SKM-1 treated with dmso at 0.1 percent for 144 hours (cell line): ENCODE measurements at regions not wholly inside any gene's neighbourhood (a gene's known extent, or its start where the extent isn't known, plus 50 kb on each side); places are given as distances from the start of the nearest gene placed in this dataset.

Source experiments
- DNase-seq: peaks from one replicate; lab custom pipeline; 2025; ENCODE audit not compliant: unreplicated experiment; lab: John Stamatoyannopoulos, UW

- DNase-seq: no peak
These were observed 923.5 kb downstream of the UQCRFS1 start for GRCh38 chr19:28289295-28290063.

- no peak for DNase-seq
These were observed 924.2 kb downstream of the UQCRFS1 start for GRCh38 chr19:28288572-28289264.

- no peak for DNase-seq
These were observed 927.0 kb downstream of the UQCRFS1 start for GRCh38 chr19:28285917-28286316.

GRCh38 chr19:28285078-28285477, 927.9 kb downstream of the UQCRFS1 start:
- no peak for DNase-seq

GRCh38 chr19:28284389-28284788, 928.6 kb downstream of the UQCRFS1 start:
- no peak for DNase-seq

- DNase-seq: no peak
These were observed 929.4 kb downstream of the UQCRFS1 start for GRCh38 chr19:28283592-28283991.

GRCh38 chr19:28281676-28282075, 931.3 kb downstream of the UQCRFS1 start:
- DNase-seq: no peak

GRCh38 chr19:28264556-28264955, 948.4 kb downstream of the UQCRFS1 start:
- no peak for DNase-seq

- no peak for DNase-seq
These were observed 954.1 kb downstream of the UQCRFS1 start for GRCh38 chr19:28258829-28259228.

- no peak for DNase-seq
These were observed 955.6 kb downstream of the UQCRFS1 start for GRCh38 chr19:28257396-28257795.

- no peak for DNase-seq
These were observed 965.7 kb downstream of the UQCRFS1 start for GRCh38 chr19:28247243-28247642.

- DNase-seq: no peak
These were observed 967.0 kb downstream of the UQCRFS1 start for GRCh38 chr19:28245937-28246336.

GRCh38 chr19:28244966-28245365, 968.0 kb downstream of the UQCRFS1 start:
- DNase-seq: no peak

GRCh38 chr19:28242317-28242927, 970.5 kb downstream of the UQCRFS1 start:
- DNase-seq: no peak

GRCh38 chr19:28239270-28239669, 973.7 kb downstream of the UQCRFS1 start:
- DNase-seq: no peak

GRCh38 chr19:28238270-28238820, 974.6 kb downstream of the UQCRFS1 start:
- DNase-seq: no peak

GRCh38 chr19:28235606-28236125, 977.3 kb downstream of the UQCRFS1 start:
- no peak for DNase-seq

GRCh38 chr19:28234637-28235036, 978.3 kb downstream of the UQCRFS1 start:
- no peak for DNase-seq

GRCh38 chr19:28228854-28229253, 984.1 kb downstream of the UQCRFS1 start:
- no peak for DNase-seq

GRCh38 chr19:28224441-28224840, 988.5 kb downstream of the UQCRFS1 start:
- no peak for DNase-seq

- DNase-seq: no peak
These were observed 991.2 kb downstream of the UQCRFS1 start for GRCh38 chr19:28221736-28222135.

GRCh38 chr19:28218728-28219127, 994.2 kb downstream of the UQCRFS1 start:
- no peak for DNase-seq
